Hypothalamus (tissue), 51 donors: ENCODE measurements at regions not wholly inside any gene's neighbourhood (a gene's known extent, or its start where the extent isn't known, plus 50 kb on each side); places are given as distances from the start of the nearest gene placed in this dataset.

Experiments used
- DNase-seq, 51 donors: peaks; one replicate each; lab custom pipeline; 2025; lab: John Stamatoyannopoulos, UW

DNA sequence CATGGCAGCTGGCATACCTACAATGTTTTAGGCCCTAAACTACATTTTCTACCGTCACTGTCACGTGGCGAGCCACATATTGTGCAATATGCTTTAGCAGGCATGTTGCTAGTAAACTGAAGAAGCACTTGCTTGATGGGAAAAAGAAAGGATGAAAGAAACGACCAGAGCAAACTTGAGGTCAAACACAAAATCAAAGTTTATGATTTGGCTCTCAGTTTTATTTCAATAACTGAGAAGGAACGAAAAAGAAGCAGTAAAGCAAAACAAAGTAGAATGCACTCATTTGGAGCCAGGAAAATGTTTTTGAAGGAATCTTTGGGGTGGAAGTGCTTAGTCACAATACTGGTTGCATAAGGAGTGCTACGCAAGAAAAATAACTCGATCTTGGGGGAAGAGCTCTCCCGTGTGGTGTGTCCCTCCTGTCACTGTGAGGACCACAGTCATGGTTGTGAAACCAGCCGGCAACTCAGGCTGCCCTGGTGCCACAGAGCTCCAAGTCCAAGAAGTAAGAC lies 349.8 kb downstream of the RBM43 start:
- no peak for DNase-seq

DNA sequence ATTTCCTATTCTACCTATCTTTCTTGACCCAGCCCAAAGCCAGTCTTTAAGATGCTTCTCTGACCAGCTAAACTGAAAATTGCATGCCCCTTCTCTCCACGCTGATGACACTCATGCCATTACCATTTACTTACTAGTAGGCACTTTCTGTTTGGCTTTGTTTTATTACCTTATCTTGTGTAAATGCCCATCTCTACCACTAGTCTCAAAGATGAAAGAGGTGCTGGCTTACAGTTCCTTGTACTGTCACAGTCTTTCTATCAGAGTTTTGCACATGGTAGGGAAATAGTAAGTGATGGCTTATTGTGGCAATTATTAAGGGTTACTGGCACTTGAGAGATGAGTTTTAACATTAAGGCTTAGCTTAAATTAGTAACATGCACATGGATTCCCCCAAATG lies 352.1 kb downstream of the RBM43 start:
- DNase-seq, result no peak

DNA sequence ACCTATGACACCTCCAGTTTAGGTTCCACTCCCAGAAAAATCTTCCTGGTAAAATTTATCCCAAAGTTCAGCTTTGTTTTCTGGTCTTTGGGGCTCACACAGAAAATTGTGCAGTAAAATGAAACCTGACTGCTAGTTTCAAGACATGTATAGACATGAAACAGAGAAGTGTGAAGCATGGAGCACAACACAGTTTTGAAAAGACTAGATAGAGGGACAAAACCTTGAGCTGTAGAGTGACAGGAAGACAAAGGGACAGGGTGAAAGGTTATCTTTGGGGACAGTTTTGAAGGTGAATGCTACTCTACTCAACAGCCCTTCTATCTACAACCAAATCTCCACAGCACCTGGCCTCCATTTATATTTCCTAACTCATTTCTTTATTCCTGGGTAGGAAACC lies 352.6 kb downstream of the RBM43 start:
- DNase-seq, result no peak

DNA sequence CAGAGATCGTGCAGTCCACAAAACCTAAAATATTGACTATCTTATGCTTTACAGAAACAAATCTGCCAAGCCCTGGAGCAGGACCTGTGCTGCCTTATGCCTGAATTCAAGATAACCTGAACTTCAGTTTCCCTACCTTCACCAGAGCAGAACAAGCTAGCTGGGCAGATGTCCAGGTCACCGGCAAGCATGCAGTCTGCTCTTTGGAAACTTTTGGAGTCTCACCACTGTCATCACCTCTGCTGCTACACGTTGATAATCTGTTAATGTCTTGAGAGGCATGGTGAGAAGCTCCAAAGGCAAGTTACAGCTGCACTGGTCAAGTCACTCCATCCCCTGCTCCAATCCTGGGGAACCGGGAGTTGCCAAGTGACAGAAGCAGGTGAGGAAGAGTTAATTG lies 354.2 kb downstream of the RBM43 start:
- DNase-seq, result no peak

DNA sequence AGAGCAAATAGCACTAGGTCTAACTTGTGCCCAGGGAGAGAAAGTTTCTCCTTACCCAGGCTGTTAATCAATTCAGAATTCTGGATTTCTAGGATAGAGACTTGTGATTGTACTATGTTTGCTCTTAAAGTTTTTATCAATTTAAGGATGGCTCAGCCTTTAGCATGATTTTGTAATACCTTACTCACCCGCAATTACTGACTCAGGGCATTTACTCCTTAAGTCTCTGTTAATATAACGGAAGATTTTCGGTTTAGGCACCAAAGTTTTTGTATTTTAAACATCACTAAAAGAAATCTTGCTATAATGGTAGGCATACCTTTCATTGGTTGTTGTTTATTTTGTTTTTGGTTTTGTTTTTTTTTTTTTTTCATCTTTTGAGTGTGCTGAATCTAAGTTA lies 358.2 kb downstream of the RBM43 start:
- no peak for DNase-seq

DNA sequence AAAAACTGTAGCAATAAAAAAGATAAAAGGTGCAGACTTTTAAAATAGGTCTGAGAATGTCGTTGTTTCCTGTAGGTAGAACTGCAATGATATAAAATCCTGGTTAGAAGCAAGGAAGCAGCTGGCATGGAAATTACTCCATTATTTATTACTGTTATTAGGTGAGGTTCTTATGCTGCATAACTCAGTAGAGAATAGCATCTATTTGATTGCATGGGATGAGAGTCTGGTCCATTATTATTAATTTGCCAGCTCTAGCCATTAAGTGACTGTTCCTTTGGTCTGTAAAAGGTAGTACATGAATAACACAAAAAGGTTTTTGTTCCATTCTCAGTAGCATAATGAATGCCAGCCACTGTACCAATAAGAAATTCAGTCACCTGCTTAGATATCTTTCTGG lies 358.6 kb downstream of the RBM43 start:
- no peak for DNase-seq

DNA sequence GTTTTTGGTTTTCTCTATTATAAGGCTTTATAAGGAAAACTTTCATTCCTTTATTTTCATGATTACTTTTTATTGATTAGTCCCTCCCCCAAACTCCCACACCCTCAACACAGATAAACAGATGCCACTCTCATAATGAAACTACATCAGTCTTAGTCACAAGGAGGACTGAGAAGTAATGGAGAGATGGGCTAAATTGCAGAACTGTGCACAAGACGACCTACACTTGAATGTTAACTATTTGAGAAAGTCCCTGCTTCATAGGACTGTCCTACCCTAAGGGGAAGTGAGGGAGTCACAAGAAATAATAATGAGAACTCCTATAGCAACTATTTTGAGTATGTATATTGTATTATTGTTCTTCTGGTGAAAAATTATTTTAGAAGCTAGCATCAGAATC lies 360.8 kb downstream of the RBM43 start:
- DNase-seq, result no peak

DNA sequence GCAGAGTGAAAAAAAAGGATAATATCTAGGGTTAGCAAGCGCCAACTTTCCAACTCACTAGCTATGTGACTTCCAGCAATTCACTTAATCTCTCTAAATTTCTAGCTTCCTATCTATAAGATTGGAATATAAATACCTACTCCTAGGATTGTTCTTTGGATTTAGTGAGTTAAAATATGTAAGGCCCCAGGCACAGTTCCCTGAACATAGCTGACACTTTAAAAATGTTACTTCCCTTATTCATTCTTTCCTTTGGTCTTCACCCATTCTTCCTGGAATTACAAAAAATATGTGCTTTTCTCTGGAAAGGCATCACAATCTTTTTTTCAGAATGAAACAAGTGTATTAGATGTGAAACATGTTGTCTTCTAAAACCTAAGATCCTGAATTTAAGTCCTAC lies 365.7 kb downstream of the RBM43 start:
- no peak for DNase-seq

DNA sequence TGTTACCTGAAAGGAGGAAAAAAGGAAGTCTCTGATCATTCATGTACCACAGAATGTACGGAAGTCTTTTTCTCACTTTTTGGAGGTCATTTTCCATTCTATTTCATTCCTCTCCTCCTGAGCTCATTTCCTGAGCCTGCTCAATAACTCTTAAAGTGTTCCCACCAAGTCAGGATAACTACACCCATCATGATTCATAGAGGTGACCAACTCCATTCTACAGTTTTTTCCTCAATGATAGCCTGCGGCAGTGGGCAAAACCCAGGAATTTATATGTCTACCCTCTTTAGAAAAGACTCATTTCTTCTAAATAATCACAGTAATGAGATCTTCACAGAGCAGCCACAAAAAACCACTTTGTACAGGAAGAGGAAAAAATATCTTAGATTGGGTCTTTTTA lies 372.5 kb downstream of the RBM43 start:
- DNase-seq, result no peak

DNA sequence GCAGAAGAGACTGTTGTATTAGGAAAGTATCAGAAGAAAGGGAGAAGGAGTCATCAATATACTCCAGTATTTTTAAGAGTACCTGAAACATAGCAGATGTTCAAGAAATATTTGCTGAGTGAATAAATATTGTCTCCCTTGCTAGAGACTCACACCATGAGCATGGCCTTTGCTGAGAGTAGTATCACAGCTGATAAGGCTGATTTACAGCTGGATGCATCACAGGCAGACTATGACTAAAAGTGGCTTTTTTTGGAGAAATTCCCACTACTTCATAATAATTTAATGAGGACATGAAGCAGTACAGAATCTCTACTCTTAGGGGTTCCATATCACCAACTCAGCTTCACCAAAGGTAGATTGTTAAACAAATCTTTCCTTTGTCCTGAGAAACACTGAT lies 373.3 kb downstream of the RBM43 start:
- DNase-seq, result no peak

DNA sequence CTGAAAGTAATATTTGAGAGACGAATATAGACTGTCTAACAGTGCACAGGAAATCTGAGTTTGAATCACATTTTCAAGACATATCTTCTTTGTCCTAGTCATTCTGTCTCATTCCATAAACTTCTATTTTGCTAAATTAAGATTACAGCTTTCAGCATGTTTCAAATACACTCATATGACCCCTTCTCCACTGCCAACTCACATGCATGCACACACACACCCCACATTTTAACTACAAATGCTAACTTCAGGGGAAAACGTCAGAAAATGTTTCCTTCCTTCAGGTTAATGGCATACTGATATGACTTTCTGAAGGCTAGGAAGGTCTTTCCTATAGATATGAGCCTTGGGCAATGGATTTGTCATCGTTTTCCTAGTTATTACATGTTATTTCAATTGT lies 373.7 kb downstream of the RBM43 start:
- no peak for DNase-seq

DNA sequence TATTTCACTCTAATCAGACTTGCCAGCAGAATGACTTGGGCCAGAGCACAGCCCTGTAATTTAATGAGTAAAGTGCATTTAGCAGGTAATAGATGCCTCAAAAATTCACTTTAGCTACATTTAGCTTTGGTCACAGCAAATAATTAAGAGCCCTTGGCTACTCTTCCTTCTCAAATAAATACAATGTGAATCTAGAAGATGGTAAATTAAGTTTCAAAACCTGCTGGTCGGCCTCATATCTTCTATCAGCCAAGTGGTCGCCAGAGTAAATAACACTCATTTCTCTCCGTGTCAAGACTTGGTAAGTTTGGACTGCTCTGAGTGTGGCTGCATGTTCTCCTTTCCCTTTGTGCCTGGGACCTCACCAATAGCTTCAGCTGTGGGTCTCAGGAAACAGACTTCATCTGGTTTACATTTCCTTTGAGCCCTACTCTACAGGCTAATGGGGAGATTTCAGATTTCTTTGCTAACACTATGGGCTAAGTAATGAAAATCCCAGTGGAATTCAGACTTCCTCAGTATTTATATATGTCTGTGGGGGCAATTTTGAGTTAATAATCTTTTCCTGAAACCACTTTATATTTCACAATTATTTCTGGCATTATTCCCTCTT lies 375.8 kb downstream of the RBM43 start:
- no peak for DNase-seq

DNA sequence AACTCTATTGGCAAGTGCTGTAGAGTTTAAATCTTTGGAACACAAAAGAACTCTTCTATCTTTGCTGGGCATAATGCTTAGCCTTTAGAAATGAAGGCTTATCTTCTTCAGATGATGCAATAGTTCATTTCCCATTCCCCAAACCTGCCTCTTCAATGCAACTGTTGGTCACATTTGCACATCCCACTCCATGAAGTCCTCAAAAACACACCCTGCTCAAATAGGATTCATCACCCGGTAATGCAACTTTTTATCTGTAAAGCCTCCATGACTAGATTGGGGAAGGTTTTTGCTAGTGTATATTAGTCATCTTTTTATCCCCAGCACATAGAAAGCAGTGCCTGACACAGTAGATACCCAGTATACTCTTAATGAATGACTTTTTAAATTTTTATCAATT lies 376.4 kb downstream of the RBM43 start:
- no peak for DNase-seq

DNA sequence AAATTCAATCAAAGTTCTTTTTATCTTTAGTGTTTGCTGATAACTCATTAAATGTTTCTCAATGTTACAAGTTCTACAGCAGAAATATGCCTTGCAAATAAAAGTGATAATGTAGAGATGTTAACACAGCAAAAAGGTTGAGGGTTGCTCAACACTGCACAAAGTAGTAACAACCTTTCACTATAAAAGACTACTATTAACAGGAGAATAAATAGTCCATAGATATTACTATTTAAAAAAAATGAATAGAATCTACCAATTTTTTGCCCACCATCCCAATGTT lies 378.1 kb downstream of the RBM43 start:
- no peak for DNase-seq

DNA sequence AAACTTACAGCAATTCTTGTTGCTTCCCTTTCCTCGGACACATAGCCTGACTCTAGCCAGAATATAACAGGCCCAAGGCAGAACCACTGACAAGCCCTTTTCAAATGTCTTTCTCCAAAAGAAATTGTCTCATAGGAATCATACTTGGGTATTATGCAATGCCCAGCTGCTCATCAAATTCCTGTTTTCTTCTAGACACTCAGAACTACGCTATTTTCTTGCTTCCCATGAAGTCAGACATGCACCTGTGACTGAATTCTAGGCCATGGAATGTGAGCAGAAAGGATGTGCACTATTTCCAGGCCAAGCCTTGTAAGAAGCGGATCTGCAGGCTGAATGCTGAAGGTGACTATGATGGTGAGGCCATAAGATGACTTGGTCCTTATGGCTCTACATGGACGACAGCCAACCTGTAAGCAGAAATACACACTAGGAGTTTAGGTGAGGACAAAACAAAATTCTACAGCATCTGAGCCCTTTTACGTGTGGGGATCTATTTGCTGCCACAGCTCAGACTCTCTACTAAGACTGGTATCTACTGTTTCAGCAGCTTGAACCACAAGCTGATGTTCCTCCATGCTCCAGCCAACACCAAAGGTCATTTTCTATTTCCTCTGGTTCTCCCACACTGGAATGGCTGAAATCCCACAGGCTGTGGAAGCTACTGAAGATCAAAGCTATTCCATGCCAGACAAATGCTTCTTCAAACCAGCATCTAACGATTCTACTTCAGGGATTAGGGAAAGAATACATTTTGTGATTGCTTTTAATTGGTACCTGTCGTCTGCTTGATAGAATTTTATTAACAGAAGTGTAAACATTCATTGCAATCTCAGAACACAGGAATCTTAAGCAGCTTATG lies 378.7 kb downstream of the RBM43 start:
- no peak for DNase-seq

DNA sequence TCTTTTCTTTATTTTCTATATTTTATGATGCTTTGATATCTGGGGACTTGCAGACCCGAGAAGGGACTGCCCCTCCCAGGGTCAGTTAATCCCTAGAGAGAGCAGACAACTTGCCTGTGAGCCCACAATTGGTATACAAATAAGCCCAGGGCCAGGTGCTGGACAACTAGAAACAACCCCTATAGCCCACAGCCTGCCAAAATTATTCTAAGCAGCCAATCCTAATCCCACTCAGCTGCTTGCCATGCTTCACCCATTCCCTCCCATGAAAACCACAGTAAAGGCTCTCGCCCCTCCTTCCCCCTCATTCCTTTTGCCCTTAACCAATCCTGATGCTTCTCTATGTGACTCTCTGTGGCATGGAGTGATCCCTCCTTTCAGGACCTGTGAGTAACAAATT lies 380.7 kb downstream of the RBM43 start:
- no peak for DNase-seq

DNA sequence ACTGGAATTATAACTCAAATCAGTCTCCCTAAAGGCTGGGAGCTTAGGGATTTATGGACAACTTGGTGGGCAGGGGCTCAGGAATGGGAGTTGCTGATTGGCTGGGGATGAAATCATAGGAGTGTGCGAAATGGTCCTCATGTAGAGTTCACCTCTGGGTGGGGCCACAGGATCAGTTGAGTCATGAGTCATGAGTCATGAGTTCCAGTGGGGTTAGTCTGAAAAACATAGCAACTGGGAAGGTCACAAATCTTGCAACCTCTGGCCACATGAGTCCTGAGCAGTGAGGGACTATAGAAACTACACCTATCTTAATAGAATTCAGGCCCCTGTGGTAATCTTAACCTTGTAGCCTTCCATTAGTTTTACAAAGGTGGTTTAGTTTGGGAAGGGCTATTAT lies 383.3 kb downstream of the RBM43 start:
- DNase-seq, result no peak

DNA sequence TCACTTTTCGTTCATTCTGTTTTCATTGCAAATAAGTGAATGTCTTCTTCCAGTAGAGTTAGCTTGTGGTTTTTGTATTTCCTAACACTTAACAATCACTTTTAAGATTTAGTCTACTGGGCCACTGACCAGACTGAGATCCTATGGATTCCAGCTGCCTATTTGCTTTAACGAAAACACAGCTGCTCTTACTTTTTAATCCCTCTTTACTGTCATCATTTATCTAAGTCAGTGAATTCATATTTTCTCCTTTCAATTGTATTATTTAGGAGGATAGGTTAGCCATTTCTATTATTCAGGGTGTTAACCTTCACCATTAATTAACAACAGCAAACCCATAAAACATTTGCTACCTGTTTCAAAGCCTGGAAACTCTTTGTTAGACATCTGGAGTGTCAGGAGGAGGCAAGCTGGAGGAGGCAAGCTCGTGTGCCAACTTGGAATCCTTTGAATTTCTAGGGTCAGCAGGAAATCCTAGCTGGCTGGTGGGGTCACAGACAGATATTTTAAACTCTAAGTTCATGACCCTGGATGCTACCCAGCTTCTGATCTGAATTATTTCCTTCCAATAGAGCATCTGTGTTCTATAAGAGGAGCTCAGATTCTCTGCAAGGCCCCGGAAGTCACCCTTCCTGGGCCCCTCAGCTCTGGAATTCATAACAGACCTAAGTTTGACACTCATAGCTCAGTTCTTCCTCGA lies 385.3 kb downstream of the RBM43 start:
- DNase-seq, result no peak

DNA sequence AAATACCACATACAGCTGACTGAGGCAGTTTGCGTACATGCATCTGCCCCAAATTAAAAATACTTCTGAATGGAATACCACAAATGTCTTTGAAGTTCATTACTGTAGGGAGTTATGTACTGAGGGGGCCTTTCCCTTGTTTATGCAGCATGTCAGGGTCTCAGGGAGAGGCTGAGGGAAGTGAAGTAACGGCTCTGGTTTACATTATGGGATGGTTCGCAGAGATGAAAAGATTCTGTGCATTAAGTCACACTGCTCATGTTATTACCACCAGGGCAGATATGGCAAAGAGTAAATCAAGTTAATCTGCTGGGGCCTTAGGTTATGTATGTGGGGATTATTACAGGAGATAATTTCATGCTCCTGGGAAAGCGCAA lies 385.9 kb upstream of the RND3 start:
- no peak for DNase-seq

DNA sequence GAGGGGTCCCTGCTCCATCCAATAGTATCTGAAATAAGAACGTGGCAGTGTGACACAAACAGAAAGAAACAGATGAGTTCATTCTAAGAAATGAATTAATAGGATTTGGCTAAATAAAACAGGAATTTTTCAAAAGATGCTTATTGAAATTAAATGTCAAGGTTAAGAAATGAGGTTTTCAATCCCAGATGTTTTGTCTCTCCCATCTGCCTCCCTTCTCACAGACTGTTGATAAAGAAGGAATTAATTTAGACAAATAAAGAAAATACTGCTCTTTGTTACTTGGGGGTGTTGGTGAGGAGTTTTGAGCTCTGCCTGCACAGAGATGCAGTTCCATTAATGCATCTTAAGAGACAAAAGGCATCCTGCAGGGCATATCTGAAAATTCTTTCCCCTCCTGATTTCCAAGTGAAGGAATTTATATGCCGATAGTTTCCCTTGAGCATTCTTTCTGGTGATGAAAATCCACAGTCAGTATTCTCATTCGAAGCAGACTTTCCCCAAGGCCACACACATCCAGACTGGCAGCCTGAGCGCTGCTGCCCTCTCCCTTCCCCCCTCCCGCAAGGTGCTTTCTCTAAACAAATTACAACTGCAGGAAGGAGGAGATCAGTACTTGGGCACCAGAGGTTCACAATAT lies 385.4 kb upstream of the RND3 start:
- DNase-seq, result no peak

DNA sequence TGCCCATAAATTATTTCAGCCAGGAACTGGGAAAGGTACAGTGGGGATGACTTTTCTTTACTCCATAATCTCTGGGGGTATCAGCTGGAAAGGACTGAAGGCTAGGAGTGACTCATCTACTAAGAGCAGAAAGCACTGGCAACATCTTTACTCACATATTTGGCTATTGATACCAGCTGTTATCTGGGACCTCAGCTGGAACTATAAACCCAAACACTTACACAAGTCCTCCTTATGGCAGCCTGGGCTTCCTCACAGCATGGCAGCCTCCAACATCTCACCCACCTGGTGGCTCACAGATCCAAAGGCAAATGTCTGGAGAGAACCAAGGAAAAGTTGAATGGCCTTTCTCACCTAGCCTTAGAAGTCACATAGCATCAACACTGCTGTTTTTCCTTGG lies 379.0 kb upstream of the RND3 start:
- DNase-seq, result no peak

DNA sequence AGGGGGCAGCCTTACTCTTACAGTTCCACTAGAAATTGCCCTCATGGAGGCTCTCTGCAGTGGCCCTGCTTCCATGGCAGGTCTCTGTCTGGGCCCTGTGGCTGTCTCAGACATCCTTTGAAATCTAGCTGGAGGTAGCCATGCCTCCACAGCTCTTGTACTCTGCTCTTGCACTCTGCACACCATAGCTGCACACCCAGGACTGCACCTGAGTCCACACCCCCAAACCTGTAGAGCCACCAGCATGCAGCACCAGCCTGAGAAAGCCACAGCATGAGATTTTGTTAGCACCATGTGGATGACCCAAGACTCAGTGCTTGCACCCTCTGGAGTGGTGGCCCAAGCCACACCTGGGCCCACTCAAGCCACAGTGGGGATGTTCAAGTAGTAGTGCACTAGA lies 376.2 kb upstream of the RND3 start:
- no peak for DNase-seq
